Activated CD4-positive, alpha-beta T cell treated with anti-CD3 and anti-CD28 coated beads for 48 hours (primary cell): ENCODE measurements at regions not wholly inside any gene's neighbourhood (a gene's known extent, or its start where the extent isn't known, plus 50 kb on each side); places are given as distances from the start of the nearest gene placed in this dataset.
"Not testable (repeated sequence)": the region's sequence is repeated elsewhere in the genome, so short reads cannot be mapped to it uniquely, and the experiment has no call there.

Experiments
- DNase-seq: peaks from one replicate; pipeline ENCODE4 v3.0.0-alpha.2; 2020

DNA sequence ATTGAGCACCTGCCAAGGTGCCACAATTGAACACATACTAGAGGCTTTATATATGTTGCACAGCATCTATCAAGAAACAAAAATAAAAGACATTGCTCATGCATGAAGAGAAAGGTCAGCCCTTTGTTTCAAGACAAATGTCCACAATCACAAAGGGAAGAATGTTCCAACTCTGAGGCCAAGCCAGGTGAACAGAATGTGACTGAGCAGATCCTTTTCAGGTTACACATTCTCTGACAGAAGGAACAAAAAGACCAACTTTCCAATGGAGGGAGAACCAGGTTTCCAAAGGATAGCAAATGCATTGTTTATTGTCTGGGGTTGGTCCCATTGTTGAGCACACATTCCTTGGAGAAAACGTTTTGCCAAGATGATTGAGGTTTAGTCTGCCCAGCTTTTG is 50.2 kb upstream of the FAM174B start:
- no peak for DNase-seq

DNA sequence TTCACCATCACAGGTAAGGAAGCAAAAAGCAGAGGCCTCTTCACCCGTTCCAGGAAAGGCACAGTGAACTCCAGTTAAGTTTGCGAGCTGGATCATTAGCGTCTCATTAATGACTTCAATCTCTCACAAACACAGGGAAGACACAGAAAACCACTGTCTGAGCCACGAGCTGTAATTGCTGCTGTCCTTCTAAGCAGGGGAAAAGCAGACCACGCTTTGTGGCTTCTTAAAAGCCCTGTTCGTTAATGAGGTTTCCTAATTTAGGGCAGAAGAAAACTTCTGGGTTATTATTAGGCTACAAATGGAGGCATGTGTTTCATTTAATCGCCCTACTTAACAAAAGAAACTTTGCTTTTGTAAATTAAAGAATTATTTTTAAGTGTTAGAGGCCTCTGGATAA is 50.6 kb upstream of the FAM174B start:
- no peak for DNase-seq

DNA sequence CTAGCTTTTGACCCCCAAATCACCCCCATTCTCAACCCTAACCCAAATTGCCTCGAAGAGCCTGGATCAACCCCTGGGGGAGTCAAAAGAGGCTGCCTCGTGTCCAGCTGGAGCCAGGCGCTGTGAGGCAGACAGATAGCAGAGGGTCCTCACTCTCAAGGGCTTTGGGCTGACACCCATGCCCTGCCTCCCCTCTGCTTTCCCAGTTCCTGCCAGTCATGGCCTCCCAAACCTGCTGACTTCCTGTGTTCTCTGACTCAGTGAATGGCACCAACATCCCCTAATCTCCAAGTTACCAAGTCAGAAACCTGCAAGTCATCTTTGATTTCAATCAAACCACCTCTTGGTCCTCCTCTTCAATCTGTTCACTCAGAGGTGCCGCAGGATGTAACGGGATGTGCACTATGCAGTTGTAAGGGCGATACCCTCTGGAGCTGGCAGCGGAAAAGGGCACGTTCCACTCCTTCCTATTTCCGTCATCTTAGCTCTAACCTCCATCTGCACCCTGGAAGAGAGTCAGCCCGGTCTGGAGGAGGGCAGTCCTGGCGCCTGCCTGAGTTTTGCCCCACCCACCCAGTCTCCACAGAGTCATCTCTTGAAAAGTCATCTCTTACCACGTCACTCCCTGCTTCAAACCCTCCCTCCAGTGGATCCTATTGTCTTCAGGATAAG is 52.4 kb upstream of the FAM174B start:
- DNase-seq, result peak; percentile 17

- no peak for DNase-seq
These were observed 53.1 kb upstream of the FAM174B start for GRCh38 chr15:92708635-92709034.

DNA sequence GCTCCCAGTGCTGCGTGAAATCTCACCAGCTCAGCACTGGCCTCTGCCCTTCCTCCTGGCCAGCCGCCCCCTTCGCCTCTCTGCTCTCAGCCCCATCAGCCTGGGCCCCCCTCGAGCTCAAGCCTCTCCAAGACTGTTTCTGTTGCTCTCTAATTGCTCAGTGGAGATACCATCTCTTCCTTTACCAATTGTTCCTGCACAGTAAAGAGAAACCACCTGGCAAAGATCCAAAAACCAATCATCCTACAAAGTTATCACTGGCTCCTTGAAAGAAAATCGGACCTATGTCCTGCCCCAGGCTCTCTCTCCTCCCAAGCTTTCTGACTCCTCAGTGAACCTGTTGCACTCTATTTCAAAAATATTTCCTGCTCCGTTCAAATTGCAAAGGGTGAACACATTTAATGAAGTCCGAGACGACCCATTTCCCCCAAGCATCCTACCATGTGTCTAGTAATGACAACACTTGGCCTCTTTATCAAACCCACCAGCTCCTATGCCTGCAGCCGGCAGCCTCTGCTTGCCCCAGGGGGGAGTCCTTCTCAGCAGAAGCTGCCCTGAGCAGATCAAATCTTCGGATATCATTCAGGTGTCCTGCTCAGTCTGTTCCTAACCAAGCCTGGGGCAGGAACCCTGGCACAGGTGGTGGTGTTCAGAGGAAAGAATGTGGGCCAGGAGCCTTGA is 53.7 kb upstream of the FAM174B start:
- DNase-seq, result no peak

DNA sequence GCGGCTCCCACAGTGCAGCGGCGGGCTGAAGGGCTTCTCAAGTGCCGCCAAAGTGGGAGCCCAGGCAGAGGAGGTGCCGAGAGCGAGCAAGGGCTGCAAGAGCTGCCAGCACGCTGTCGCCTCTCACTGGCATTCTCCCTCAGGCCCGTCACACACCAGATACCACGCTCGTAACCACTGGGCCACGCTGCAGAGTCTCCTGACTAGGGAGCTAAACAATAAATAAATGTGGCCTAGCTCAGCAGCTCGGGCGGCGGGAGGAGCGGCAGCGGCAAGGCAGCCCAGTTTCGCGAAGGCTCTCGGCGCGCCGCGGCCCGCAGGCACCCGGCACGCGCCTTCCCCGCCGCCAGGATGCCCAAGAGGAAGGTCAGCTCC is 55.9 kb upstream of the FAM174B start:
- no peak for DNase-seq

DNA sequence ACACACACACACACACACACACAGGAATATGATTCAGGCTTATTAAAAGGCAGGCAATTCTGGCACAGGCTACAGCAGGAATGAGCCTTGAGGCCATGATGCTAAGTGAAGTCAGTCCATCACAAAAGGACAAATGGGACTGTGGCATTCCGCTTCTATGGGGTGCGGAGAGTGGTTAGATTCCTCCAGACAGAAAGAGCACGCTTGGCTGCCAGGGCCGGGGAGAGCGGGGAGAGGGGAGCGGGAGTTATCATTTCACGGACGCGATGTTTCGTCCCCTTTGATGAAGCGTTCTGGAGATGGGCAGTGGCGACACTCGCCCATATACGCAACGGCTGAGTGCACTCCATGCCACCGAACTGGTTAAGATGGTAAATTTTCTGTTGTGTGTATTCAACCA is 58.5 kb upstream of the FAM174B start:
- DNase-seq, result no peak

GRCh38 chr15:92714477-92715401 is 59.2 kb upstream of the FAM174B start:
- peak; percentile 84 for DNase-seq

- DNase-seq, result no peak
These were observed 60.2 kb upstream of the FAM174B start for GRCh38 chr15:92715758-92716157.

DNA sequence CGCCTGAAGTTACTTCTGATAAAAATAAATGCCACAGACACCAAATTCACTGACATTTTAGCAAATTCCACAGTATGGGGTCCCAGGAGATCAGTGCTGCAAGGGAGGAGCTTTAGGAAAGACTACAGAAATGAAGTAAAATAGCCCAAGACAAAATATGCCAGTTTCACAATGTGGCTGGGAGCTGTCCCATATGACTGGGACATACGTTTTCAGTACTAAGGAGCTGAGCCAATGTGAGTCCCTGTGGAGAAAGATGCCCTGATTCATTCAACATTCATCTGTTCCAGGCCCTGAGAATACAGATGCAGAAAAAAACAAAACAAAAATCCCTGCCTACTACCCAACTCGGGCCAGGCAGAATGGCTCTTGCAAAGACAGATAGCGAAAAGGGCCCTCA is 63.4 kb upstream of the FAM174B start:
- DNase-seq, result no peak

DNA sequence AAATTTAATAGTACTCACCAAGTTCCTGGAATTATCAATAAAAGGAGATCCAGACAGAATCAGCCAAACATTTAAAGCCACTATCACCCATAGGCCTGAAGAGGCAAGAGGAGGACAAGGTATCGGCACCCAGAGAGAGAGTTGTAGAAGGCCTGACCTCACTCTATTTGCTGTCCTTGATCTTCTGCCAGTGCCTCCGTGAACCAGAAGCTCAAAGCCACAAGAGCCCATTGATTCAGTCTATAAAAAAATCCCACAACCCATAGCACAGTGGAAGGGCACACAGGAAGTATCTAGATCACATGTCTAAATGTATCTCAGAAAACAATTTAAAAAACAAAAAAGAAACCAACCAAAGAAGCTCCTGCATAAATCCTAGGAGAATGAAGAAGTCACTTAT is 68.6 kb upstream of the FAM174B start:
- no peak for DNase-seq

DNA sequence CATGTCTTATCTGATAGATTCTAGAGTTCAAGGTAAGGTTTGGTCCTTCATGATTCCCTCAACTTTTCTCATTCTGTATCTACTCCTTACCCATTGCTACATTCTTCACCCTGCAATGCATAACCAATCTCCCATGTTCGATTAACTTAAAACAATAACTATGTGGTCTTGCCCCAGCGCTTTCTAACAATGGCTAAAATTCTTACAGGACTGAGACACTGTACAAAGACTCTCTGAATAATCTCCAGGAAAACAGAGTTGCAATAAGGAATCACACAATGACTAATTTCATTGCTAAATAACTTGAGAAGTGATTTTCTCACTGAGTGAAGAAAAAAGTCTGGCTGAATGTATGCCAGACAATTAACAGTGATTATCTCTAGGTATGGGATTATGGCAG is 69.6 kb upstream of the FAM174B start:
- no peak for DNase-seq

DNA sequence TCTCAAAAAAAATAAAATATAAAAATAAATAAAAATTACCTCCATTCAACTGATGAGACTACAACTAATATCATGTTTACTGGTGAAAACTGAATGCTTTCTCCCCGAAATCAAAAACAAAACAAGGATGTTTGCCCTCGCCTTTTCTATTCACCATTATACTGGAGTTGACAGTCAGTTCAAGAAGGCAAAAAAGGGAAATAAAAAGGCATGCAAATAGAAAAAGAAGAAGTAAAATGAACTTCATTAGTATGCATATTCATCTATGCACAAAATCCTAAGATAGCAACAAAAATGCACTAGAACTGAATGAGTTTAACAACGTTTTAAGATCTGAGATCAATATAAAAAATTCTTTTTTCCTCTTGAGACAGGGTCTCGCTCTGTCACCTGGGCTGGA is 72.7 kb upstream of the FAM174B start:
- DNase-seq, result no peak

DNA sequence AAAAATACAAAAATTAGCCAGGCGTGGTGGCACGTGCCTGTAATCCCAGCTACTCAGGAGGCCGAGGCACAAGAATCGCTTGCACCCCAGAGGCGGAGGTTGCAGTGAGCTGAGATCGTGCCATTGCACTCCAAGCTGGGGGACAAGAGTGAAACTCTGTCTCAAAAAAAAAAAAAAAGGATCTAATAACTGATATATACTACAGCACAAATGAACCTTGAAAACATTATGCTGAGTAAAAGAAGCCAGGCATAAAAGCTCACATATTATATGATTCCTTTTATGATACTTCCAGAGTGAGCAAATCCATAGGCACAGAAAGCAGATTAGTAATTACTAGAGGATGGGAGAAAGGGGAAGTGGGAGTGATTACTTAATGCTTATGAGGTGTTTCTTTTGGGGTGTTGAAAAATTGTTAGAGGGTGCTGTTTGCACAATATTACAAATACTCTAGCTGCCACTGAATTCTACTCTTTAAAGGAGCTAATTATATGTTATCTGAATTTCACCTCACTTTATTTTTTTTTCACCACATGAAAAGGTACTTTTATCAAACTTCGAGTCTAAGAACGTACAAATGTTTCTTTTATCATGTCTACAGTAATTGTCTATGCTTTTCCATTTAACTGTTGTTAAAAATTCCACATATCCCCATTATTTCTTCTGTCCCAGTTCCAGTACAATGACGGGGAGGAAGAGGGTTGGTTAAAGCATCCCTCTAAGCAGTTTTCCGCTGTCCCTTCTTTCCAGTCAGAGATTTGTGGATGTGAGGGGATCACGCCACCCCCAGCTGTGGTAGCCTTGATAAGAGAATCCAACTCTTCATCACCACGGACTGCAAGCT is 77.7 kb upstream of the FAM174B start:
- DNase-seq, result no peak

GRCh38 chr15:92733934-92734521 is 78.5 kb upstream of the FAM174B start:
- peak; percentile 17 for DNase-seq

GRCh38 chr15:92739246-92739645 is 83.7 kb upstream of the FAM174B start:
- not testable (repeated sequence) for DNase-seq

DNA sequence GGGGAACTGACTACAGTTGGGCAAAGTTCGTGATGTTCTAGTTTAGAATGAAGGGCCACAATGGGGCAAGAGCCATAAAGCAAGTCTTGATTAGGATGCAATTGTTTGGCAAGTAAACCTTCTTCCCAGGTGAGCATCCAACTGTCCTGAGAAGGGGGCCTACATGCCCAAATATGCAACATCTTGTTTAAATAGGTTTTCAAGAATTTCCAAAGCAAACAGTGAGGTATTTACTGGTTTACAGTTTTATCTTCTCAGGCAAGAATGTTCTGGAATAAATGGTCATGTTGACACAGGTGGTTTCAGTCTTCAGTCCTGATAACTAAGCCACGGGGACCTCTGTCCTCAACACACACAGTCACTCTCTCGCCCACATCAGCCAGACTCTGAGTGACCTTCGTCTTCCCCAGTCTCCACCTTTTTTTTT is 90.3 kb upstream of the FAM174B start:
- DNase-seq, result no peak

- DNase-seq, result no peak
These were observed 91.5 kb upstream of the FAM174B start for GRCh38 chr15:92747047-92747446.

- no peak for DNase-seq
These were observed 93.6 kb upstream of the FAM174B start for GRCh38 chr15:92749216-92749615.

- no peak for DNase-seq
These were observed 94.4 kb upstream of the FAM174B start for GRCh38 chr15:92749946-92750345.

DNA sequence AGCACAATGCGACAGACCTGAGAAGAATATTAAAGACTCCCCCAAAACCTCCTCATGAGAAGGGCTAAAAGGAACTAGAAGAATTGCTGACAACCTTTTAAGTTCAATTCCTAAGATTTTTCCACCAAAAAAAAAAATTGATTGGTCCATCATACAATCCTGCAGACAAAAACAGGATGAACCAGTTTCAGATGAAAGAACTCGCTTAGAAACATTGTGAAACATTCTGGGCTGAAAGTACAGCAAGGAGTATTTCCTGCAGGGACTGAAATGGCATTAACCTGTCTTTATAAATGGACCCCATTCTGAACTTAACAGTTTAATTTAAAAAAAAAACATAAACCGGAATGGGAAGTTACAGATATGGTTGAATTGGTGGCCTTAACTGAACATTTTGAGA is 96.0 kb upstream of the FAM174B start:
- DNase-seq, result no peak

DNA sequence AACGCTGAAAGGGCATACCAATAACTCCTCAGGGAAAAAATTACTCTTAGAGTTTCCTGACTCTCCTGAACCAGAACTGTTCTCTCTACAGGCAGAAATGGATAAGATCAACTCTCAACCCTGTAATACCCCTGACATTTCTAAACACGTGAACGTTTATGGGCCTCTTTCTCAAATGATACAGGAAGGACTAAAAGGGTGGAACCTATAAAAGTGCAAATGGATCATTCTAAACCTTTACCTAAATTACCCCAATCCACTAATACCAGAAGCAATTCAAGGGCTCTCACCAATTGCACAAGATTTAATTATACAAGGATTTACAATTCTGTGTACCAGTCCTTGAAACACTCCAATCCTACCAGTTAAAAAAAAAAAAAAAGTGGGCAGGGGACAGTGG is 98.0 kb upstream of the FAM174B start:
- DNase-seq, result no peak

DNA sequence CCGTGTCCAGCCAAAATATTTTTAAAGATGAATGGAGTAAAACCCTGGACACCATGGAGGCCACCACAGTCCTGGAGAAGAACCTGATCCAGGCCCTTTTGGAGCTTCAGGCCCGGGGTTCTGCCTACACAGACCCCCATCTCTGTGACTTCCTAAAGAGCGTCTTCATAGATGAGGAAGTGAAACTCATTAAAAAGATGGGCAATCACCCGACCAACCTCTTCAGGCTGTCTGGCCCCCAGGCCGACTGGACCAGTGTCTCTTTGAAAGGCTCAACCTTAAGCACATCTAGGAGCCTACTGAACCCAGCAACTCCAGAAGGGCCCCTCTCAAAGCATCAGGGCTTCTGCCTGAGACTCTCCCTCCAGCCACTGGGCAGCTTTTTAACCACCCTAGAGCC is 107.9 kb upstream of the FAM174B start:
- DNase-seq, result no peak
